ENCODE measurements at regions not wholly inside any gene's neighbourhood (a gene's known extent, or its start where the extent isn't known, plus 50 kb on each side); places are given as distances from the start of the nearest gene placed in this dataset.

DNA sequence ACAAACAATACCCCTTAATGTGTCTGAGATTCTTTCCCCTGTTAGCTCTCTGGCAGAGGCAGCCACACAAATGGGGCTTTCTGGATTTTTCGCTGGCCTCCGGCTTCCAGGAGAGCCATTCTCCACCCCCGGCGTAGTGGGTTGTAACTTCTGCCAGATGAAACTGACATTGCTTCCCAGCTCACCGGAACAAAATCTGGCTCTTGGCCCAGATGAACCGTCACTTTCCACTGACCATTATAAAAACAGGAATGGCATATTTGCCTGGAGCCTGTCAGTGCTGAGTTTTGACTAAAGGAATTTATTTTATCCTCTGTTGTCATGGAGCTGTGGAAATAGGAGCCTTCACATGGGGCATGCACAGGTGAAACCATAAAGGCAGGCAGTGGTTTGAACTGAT is 120.6 kb upstream of the GPR12 start:
- TF ChIP-seq, protein P1, sequence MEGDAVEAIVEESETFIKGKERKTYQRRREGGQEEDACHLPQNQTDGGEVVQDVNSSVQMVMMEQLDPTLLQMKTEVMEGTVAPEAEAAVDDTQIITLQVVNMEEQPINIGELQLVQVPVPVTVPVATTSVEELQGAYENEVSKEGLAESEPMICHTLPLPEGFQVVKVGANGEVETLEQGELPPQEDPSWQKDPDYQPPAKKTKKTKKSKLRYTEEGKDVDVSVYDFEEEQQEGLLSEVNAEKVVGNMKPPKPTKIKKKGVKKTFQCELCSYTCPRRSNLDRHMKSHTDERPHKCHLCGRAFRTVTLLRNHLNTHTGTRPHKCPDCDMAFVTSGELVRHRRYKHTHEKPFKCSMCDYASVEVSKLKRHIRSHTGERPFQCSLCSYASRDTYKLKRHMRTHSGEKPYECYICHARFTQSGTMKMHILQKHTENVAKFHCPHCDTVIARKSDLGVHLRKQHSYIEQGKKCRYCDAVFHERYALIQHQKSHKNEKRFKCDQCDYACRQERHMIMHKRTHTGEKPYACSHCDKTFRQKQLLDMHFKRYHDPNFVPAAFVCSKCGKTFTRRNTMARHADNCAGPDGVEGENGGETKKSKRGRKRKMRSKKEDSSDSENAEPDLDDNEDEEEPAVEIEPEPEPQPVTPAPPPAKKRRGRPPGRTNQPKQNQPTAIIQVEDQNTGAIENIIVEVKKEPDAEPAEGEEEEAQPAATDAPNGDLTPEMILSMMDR (IDR thresholded peaks at IDR 0.05; ENCODE audit: insufficient read depth, low read length) = no peak
- DNase-seq (ENCODE audit: low read depth) = peak; percentile 13
- no peak overlapping the region for H3K4me3 ChIP-seq (ENCODE audit: low read depth, low read length)

DNA sequence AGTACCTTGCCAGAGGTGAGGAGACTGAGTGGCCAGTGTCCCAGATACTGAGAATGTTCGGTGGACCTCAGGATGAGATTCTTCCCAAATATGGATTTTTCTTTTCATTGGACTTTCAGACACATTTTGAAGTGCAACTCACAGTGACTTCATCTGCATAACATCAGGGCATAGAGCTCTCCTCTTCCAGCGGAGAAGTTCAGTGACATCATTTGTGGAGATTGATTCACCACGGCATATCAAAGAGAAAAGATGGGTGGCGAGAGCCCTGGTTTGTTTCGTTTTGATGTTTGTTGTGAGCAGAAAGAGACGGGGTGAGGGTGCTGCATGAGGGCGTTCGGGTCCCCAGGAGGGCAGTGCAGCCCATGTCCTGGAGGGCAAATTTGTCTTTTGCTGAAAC is 120.1 kb upstream of the GPR12 start:
- TF ChIP-seq, protein P1 (IDR thresholded peaks at IDR 0.05; ENCODE audit: insufficient read depth, low read length) = no peak
- peak overlapping the region; percentile 17 for H3K4me3 ChIP-seq (ENCODE audit: low read depth, low read length)
- no peak for DNase-seq (ENCODE audit: low read depth)

DNA sequence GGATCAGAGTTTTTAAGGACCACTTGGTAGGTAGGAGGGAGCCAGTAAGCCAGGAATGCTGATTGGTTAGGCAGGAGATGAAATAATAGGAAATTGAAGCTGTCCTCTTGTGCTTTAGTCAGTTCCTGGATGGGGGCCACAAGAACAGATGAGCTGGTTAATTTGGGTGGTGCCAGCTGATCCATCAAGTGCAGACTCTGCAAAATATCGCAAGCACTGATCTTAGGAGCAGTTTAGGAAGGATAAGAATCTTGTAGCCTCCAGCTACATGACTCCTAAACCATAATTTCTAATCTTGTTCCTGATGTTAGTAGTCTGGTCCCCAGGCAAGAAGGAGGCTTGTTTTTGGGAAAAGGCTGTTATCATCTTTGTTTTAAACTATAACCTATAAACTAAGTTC is 117.9 kb upstream of the GPR12 start:
- H3K4me3 ChIP-seq (ENCODE audit: low read depth, low read length) = no peak overlapping the region
- no peak for DNase-seq (ENCODE audit: low read depth)
- TF ChIP-seq, protein P1 (IDR thresholded peaks at IDR 0.05; ENCODE audit: insufficient read depth, low read length) = no peak

DNA sequence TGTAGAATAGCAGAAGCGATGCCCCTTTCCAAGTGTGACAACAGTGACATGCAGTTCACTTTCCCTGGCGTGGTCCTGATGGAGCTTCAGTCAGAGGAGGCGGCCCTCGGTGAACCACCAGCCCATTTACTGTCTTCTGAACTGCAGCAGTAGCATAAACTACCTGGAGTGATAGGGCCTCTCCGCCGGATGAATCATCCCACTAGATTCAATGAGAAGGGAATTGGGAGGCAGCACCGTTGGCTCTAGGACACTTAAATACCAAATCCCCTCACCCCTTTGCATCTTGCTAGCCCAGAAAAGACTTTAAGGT is 112.8 kb upstream of the GPR12 start:
- H3K4me3 ChIP-seq (ENCODE audit: low read depth, low read length) = no peak overlapping the region
- DNase-seq (ENCODE audit: low read depth) = no peak
- TF ChIP-seq, protein P1 (IDR thresholded peaks at IDR 0.05; ENCODE audit: insufficient read depth, low read length) = no peak

DNA sequence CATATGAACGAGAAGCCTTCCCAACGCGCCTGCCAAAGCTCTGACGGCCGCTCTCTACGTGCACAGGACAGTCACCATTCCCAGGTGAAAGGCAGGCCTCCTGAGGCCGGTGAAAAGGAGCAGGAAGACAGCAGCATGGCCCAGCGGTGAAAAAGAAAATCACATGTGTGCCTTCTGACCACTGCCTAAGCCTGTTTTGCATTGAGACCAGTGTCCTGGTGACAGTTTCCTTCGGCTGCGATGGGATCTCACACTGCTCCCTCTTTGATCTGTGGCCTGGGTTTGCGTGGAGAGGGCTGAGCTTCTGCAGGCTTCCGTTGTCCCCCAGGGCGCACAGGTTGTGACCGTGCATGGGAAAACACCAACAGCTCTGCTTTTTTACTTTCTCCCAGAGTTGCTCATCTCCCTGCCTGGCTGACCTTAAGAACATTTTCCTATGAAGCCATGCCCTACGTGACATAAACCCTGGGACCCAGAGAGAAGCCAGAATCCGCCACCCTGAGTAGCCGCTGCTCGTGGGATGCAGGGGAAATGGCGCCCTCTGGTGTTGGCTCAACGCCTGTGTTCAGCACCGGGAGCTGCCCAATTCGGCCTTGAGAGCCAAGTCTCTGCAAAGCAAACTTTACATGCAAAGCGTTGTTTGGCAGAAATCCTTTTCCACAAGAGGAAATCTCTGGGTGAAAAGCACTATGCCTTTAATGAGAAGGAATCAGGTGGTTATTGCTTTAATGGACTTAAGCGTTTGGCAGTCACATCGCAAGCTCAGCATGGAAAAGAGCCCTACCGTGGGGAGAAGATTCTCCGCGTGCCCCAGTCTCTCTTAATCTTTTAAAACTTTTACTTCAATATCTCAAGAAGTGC is 112.2 kb upstream of the GPR12 start:
- TF ChIP-seq, protein P1 (IDR thresholded peaks at IDR 0.05; ENCODE audit: insufficient read depth, low read length) = peak; percentile 77
- DNase-seq (ENCODE audit: low read depth) = peak; percentile 28
- H3K4me3 ChIP-seq (ENCODE audit: low read depth, low read length) = no peak overlapping the region

DNA sequence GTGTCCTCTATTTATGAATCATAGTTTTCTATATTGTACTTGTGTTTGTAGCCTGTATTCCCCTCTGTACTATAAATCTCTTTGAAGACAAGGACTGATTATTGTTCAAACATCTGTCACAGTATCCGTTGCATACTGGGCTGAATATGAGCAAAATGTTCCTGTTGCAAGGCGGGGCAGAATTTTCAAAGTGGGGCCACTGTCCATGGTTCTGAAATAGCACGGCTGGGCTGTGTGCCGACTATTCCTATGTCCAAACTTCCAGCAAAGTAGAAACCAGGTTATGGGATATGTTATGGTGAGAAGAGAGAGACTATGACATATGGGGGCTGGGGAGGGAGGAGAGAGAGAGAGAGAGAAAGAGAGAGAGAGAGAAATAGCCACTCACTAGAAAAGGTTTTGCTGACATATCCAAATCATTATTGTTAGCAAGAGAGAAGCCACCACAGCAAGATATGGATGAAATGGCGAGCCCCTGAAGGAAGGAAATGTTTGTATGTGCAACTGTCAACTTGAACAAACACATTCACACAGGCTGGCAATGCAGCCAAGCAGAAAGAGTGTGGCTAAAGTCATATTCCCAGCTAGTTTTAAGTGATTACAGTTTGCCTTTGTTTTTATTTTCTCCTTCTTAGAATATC is 107.0 kb upstream of the GPR12 start:
- TF ChIP-seq, protein P1 (IDR thresholded peaks at IDR 0.05; ENCODE audit: insufficient read depth, low read length) = no peak
- no peak overlapping the region for H3K4me3 ChIP-seq (ENCODE audit: low read depth, low read length)
- peak; percentile 43 for DNase-seq (ENCODE audit: low read depth)

All from fibroblast of the aortic adventitia (primary cell).